Liver (tissue), 3 donors: ENCODE measurements at regions not wholly inside any gene's neighbourhood (a gene's known extent, or its start where the extent isn't known, plus 50 kb on each side); places are given as distances from the start of the nearest gene placed in this dataset.
A peak's percentile ranks its signal among the peaks of the same experiment; 100 is the strongest.

ENCODE experiments used
- CTCF ChIP-seq: fragments of 150-350 bp; IDR thresholded peaks from 2 replicates; pipeline ENCODE4 v1.5.1; 2017; ENCODE audit warnings: improper control_type of control experiment, low read depth, low read length; ENCODE audit not compliant: missing input control
- EGR1 ChIP-seq, 2 donors: IDR thresholded peaks; 2 replicates each; pipeline ENCODE4 v1.6.1; 2016 to 2018; ENCODE audit warnings: antibody characterized with exemption in 2 of 2, low read depth in 2 of 2
- HNF4G ChIP-seq: IDR thresholded peaks from 2 replicates; pipeline ENCODE4 v1.6.1; 2016; ENCODE audit warnings: antibody characterized with exemption
- JUND ChIP-seq, 2 donors: IDR thresholded peaks; 2 replicates each; pipeline ENCODE4 v1.6.1; 2016; ENCODE audit warnings: antibody characterized with exemption in 2 of 2
- MAX ChIP-seq: IDR thresholded peaks from 2 replicates; pipeline ENCODE4 v1.6.1; 2016; ENCODE audit warnings: antibody characterized with exemption
- RAD21 ChIP-seq, 2 donors: IDR thresholded peaks; 2 replicates each; pipeline ENCODE4 v1.6.1; 2016; ENCODE audit warnings: antibody characterized with exemption in 2 of 2, mild to moderate bottlenecking in 2 of 2
- REST ChIP-seq: IDR thresholded peaks from 2 replicates; pipeline ENCODE4 v1.6.1; 2016; ENCODE audit warnings: antibody characterized with exemption, mild to moderate bottlenecking
- RXRA ChIP-seq, 2 donors: IDR thresholded peaks; 2 replicates each; pipeline ENCODE4 v1.6.1; 2017 to 2018; ENCODE audit warnings: antibody characterized with exemption in 2 of 2, mild to moderate bottlenecking in 1 of 2
- ZBTB33 ChIP-seq: IDR thresholded peaks from 2 replicates; pipeline ENCODE4 v1.6.1; 2016; ENCODE audit warnings: antibody characterized with exemption
- donor health status: healthy.
- donor health status: healthy.

GRCh38 chr18:27619090-27619772, 434.1 kb upstream of the CHST9 start:
- peak in 1 of 2 donors; percentile 40 for TF ChIP-seq RXRA (IDR thresholded peaks at IDR 0.05)
- no peak for TF ChIP-seq EGR1 (IDR thresholded peaks at IDR 0.05; ENCODE audit: low read depth in 2 of 2)
- no peak for TF ChIP-seq CTCF
- TF ChIP-seq REST, result no peak
- TF ChIP-seq MAX, result no peak
- TF ChIP-seq JUND (IDR thresholded peaks at IDR 0.05), result no peak
- no peak for TF ChIP-seq HNF4G
- no peak for TF ChIP-seq RAD21 (IDR thresholded peaks at IDR 0.05)
- TF ChIP-seq ZBTB33, result no peak
